ENCODE measurements at regions not wholly inside any gene's neighbourhood (a gene's known extent, or its start where the extent isn't known, plus 50 kb on each side); places are given as distances from the start of the nearest gene placed in this dataset.

GRCh38 chr1:58143972-58144697 lies 402.4 kb downstream of the OMA1 start:
- TF ChIP-seq CTCF (IDR thresholded peaks at IDR 0.05) (no peak), POLR2A (IDR thresholded peaks at IDR 0.05) (no peak)
- WGBS, 4 donors: 64 to 76% (median 72%) methylated on average over 4 of the region's 4 CpGs
- intact Hi-C loops (cut with DNase I): loop anchor here in 1 of 10 donors (10.0 kb wide), 1 partner anchor 69 kb away; no protein-coding TSS in a partner anchor
- H3K27me3 ChIP-seq: no peaks in the 10 kb centered on the region
- H3K27ac ChIP-seq: no peak overlapping the region
- H3K9me3 ChIP-seq: no peaks in the 10 kb centered on the region
- no peaks in the 10 kb centered on the region for H3K36me3 ChIP-seq
- DNase-seq: no peak
- H3K4me1 ChIP-seq: no peaks in the 10 kb centered on the region
- ATAC-seq: no peak
- no peak overlapping the region for H3K4me3 ChIP-seq

GRCh38 chr1:58136387-58136786 lies 410.1 kb downstream of the OMA1 start:
- Histone ChIP-seq H3K9me3 (peaks cover 0 to 3% (median 0%) of the 10 kb centered on the region in 12 donors), H3K4me3 (no peak overlapping the region)
- 38 to 81% (median 58%) methylated on average over 2 of the region's 2 CpGs for WGBS, 4 donors

GRCh38 chr1:58135821-58136321 lies 410.7 kb downstream of the OMA1 start:
- H3K4me1 ChIP-seq: no peaks in the 10 kb centered on the region
- H3K36me3 ChIP-seq: no peaks in the 10 kb centered on the region
- ATAC-seq (no peak), DNase-seq (no peak)
- TF ChIP-seq CTCF (IDR thresholded peaks at IDR 0.05) (no peak), POLR2A (IDR thresholded peaks at IDR 0.05) (no peak)
- peaks cover 0 to 3% (median 0%) of the 10 kb centered on the region in 12 donors for H3K9me3 ChIP-seq
- intact Hi-C loops (cut with DNase I): no loop called here
- 67 to 94% (median 80%) methylated on average over 3 of the region's 3 CpGs for WGBS, 4 donors
- no peak overlapping the region for H3K4me3 ChIP-seq
- no peak overlapping the region for H3K27ac ChIP-seq
- H3K27me3 ChIP-seq: no peaks in the 10 kb centered on the region

More at GRCh38 chr1:58136387-58136786, 410.1 kb downstream of the OMA1 start:
- Histone ChIP-seq H3K36me3 (no peaks in the 10 kb centered on the region), H3K27ac (no peak overlapping the region), H3K4me1 (no peaks in the 10 kb centered on the region), H3K27me3 (no peaks in the 10 kb centered on the region)
- ATAC-seq: no peak
- TF ChIP-seq CTCF (IDR thresholded peaks at IDR 0.05): no peak
- no peak for TF ChIP-seq POLR2A (IDR thresholded peaks at IDR 0.05)
- DNase-seq: no peak
- intact Hi-C loops (cut with DNase I): no loop called here

GRCh38 chr1:58133562-58133961 lies 413.0 kb downstream of the OMA1 start:
- Histone ChIP-seq H3K27ac (no peak overlapping the region), H3K4me3 (no peak overlapping the region), H3K9me3 (peaks cover 0 to 3% (median 0%) of the 10 kb centered on the region in 12 donors), H3K4me1 (no peaks in the 10 kb centered on the region), H3K27me3 (no peaks in the 10 kb centered on the region), H3K36me3 (no peaks in the 10 kb centered on the region)
- DNase-seq (no peak), ATAC-seq (no peak)
- intact Hi-C loops (cut with DNase I): no loop called here
- TF ChIP-seq CTCF (IDR thresholded peaks at IDR 0.05) (no peak), POLR2A (IDR thresholded peaks at IDR 0.05) (no peak)
